Hepatocyte (in vitro differentiated cells): ENCODE measurements at regions not wholly inside any gene's neighbourhood (a gene's known extent, or its start where the extent isn't known, plus 50 kb on each side); places are given as distances from the start of the nearest gene placed in this dataset.

Experiments used
- DNase-seq: peaks from one replicate; pipeline ENCODE4 v3.0.0-alpha.2; 2016; ENCODE audit warnings: low spot score
- H2AFZ ChIP-seq: fragments of 200-600 bp; sonication (generic); 2 replicates; pipeline ENCODE4 v1.6.0; 2016; ENCODE audit warnings: antibody characterized with exemption, mild to moderate bottlenecking
- H3K27ac ChIP-seq: fragments of 200-600 bp; sonication (generic); 2 replicates; pipeline ENCODE4 v1.5.1; 2016; ENCODE audit warnings: mild to moderate bottlenecking
- H3K27me3 ChIP-seq: fragments of 200-600 bp; sonication (generic); 2 replicates; pipeline ENCODE4 v1.6.1; 2016
- H3K36me3 ChIP-seq: fragments of 200-600 bp; sonication (generic); replicated peaks from 2 replicates; pipeline ENCODE4 v1.5.1; 2016; ENCODE audit warnings: low read depth; ENCODE audit not compliant: insufficient read depth
- H3K4me1 ChIP-seq: fragments of 200-600 bp; sonication (generic); 2 replicates; pipeline ENCODE4 v1.5.1; 2016; ENCODE audit warnings: mild to moderate bottlenecking, moderate library complexity; ENCODE audit not compliant: insufficient read depth
- H3K4me2 ChIP-seq: fragments of 200-600 bp; sonication (generic); 2 replicates; pipeline ENCODE4 v1.6.0; 2016
- H3K4me3 ChIP-seq: fragments of 200-600 bp; sonication (generic); 2 replicates; pipeline ENCODE4 v1.5.1; 2016; ENCODE audit warnings: mild to moderate bottlenecking
- H3K79me2 ChIP-seq: fragments of 200-600 bp; sonication (generic); 2 replicates; pipeline ENCODE4 v1.6.0; 2017; ENCODE audit warnings: mild to moderate bottlenecking
- H3K9me2 ChIP-seq: fragments of 200-600 bp; sonication (generic); replicated peaks from 2 replicates; pipeline ENCODE4 v1.6.0; 2017; ENCODE audit warnings: mild to moderate bottlenecking; ENCODE audit not compliant: insufficient read depth
- H3K9me3 ChIP-seq: fragments of 200-600 bp; sonication (generic); 2 replicates; pipeline ENCODE4 v1.5.1; 2016; ENCODE audit warnings: low read depth, mild to moderate bottlenecking
- H4K20me1 ChIP-seq: fragments of 200-600 bp; sonication (generic); 2 replicates; pipeline ENCODE4 v1.6.0; 2016; ENCODE audit warnings: mild to moderate bottlenecking; ENCODE audit not compliant: insufficient read depth, poor library complexity, severe bottlenecking
- EZH2 ChIP-seq: fragments of 200-600 bp; sonication (generic); IDR thresholded peaks from 2 replicates; pipeline ENCODE4 v1.6.1; 2016; ENCODE audit warnings: antibody characterized with exemption, mild to moderate bottlenecking, borderline replicate concordance
- EZH2phosphoT487 ChIP-seq: fragments of 200-600 bp; sonication (generic); IDR thresholded peaks from one replicate; pipeline ENCODE4 v1.6.1; 2018; ENCODE audit warnings: antibody characterized with exemption, mild to moderate bottlenecking, low read depth, moderate library complexity; ENCODE audit not compliant: unreplicated experiment, severe bottlenecking
- WGBS: methylation state at CpG from one replicate; pipeline ENCODE4 v1.1.6; 2016; ENCODE audit warnings: low lambda C conversion rate; ENCODE audit errors: missing lambda C conversion rate; 5-methylcytosine and 5-hydroxymethylcytosine counted together
- TF ChIP-seq, protein P1 (sequence below): fragments of 200-600 bp; sonication (generic); IDR thresholded peaks from 2 replicates; pipeline ENCODE4 v1.5.1; 2016; ENCODE audit warnings: antibody characterized with exemption, mild to moderate bottlenecking; ENCODE audit not compliant: poor library complexity

DNA sequence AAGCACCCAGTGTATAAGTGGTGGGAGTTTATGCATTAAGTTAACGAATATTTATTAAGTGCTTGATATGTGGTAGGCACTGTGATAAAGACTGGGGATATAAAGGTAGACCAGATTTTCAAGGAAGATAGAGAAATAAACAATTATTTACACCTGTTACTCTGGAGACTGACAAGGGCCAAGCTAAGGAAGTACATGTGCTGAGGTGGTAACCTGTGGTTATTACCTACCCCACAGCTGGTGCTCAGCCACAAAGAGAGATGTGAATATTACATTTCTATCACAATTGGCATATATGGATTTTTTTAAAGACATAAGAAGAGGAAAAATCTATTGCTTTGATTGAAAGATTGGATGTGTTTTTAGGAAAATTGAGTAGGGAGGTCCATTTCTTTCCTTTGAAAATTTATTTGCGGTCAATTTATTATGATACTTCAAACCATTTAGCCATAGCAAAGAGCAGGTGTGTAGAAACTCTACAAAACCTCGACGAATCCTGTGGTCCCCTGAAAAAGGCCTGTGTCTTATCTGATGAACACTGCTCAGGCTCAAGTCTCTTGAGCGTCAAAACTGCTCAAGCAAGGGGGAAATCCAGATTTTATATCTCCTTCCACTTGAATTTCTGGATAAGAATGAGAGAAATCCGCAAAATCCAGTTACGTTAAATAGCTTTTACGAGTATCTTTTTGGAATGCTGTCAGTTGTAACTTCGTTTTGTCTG, 217.7 kb upstream of the HAND2 start:
- H3K27ac ChIP-seq, result no peak overlapping the region
- WGBS, result 72% methylated on average over 9 of the region's 9 CpGs
- TF ChIP-seq EZH2phosphoT487 (no peak), EZH2 (no peak)
- TF ChIP-seq, protein P1, sequence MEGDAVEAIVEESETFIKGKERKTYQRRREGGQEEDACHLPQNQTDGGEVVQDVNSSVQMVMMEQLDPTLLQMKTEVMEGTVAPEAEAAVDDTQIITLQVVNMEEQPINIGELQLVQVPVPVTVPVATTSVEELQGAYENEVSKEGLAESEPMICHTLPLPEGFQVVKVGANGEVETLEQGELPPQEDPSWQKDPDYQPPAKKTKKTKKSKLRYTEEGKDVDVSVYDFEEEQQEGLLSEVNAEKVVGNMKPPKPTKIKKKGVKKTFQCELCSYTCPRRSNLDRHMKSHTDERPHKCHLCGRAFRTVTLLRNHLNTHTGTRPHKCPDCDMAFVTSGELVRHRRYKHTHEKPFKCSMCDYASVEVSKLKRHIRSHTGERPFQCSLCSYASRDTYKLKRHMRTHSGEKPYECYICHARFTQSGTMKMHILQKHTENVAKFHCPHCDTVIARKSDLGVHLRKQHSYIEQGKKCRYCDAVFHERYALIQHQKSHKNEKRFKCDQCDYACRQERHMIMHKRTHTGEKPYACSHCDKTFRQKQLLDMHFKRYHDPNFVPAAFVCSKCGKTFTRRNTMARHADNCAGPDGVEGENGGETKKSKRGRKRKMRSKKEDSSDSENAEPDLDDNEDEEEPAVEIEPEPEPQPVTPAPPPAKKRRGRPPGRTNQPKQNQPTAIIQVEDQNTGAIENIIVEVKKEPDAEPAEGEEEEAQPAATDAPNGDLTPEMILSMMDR, result no peak
- no peaks in the 10 kb centered on the region for H3K36me3 ChIP-seq
- H3K4me2 ChIP-seq, result no peak overlapping the region
- no peaks in the 10 kb centered on the region for H3K27me3 ChIP-seq
- no peaks in the 10 kb centered on the region for H3K4me1 ChIP-seq
- no peaks in the 10 kb centered on the region for H3K9me2 ChIP-seq
- no peak overlapping the region for H2AFZ ChIP-seq
- no peak for DNase-seq
- no peaks in the 10 kb centered on the region for H3K79me2 ChIP-seq
- H3K4me3 ChIP-seq, result no peak overlapping the region
- no peaks in the 10 kb centered on the region for H3K9me3 ChIP-seq
- H4K20me1 ChIP-seq, result no peaks in the 10 kb centered on the region

DNA sequence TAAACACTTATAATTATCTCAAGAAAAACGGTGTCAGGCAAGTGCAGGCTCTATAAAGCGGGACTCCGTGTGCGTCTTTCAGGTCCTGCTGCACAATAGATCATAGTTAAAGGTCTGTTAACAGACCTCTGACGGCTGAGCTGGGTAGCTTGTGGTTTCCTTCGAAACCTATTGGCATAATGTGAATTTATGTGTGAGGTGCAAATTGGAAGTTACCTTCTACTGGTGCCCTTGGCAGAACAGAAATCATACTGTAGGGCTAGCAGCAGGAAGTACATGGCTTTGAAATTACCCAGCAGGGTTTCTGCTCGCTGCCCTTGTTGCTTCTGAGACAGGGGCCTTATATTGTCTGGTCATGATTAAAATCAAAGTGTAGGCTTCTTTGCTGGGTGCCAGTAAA, 216.4 kb upstream of the HAND2 start:
- Histone ChIP-seq H2AFZ (no peak overlapping the region), H4K20me1 (no peaks in the 10 kb centered on the region), H3K4me1 (no peaks in the 10 kb centered on the region), H3K9me3 (no peaks in the 10 kb centered on the region), H3K27ac (no peak overlapping the region), H3K4me3 (no peak overlapping the region), H3K9me2 (no peaks in the 10 kb centered on the region), H3K27me3 (no peaks in the 10 kb centered on the region), H3K4me2 (no peak overlapping the region), H3K36me3 (no peaks in the 10 kb centered on the region), H3K79me2 (no peaks in the 10 kb centered on the region)
- no peak for DNase-seq
- TF ChIP-seq EZH2phosphoT487 (no peak), EZH2 (no peak)
- TF ChIP-seq, protein P1, result no peak
- 71% methylated on average over 7 of the region's 7 CpGs for WGBS

DNA sequence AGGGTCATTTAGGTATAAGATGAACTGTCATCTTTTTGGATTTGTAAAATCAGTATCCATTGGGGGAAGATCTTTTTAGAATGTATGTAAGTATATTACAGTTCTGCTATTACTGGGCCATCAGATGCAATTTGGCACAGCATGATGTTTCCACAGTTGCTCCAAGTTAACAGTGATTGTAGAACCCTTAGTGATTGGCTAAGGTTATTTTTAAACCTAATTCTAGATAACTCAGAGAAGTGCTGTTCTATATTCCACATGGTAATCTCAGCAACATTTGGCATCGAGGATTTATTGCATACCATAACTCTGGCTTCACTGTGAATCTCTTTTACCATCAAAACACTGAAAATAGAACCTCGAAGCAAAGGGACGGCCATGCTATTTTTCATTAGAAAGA, 215.7 kb upstream of the HAND2 start:
- no peak overlapping the region for H2AFZ ChIP-seq
- 67% methylated on average over 3 of the region's 3 CpGs for WGBS
- H3K27ac ChIP-seq, result no peak overlapping the region
- H3K79me2 ChIP-seq, result no peaks in the 10 kb centered on the region
- DNase-seq, result no peak
- no peaks in the 10 kb centered on the region for H3K36me3 ChIP-seq
- no peaks in the 10 kb centered on the region for H3K4me1 ChIP-seq
- H3K9me2 ChIP-seq, result no peaks in the 10 kb centered on the region
- no peaks in the 10 kb centered on the region for H3K9me3 ChIP-seq
- H4K20me1 ChIP-seq, result no peaks in the 10 kb centered on the region
- TF ChIP-seq, protein P1, result no peak
- TF ChIP-seq EZH2phosphoT487, result no peak
- TF ChIP-seq EZH2, result no peak
- H3K27me3 ChIP-seq, result no peaks in the 10 kb centered on the region
- H3K4me3 ChIP-seq, result no peak overlapping the region
- no peak overlapping the region for H3K4me2 ChIP-seq
